ENCODE measurements at regions not wholly inside any gene's neighbourhood (a gene's known extent, or its start where the extent isn't known, plus 50 kb on each side); places are given as distances from the start of the nearest gene placed in this dataset.

- Mint-ChIP-seq H3K4me1 (no peaks in the 10 kb centered on the region), H3K36me3 (ENCODE audit: low read depth) (no peaks in the 10 kb centered on the region)
- ATAC-seq: no peak
These were observed 352.4 kb downstream of the KIF16B start for GRCh38 chr20:16220826-16221225.

GRCh38 chr20:16219182-16219581, 354.1 kb downstream of the KIF16B start:
- no peak for DNase-seq
- no peak for ATAC-seq
- H3K9me3 ChIP-seq (ENCODE audit: control insufficient read depth, low read length, poor library complexity, severe bottlenecking): no peaks in the 10 kb centered on the region
- H3K4me1 Mint-ChIP-seq: no peaks in the 10 kb centered on the region
- peaks cover 6% of the 10 kb centered on the region for H3K27me3 Mint-ChIP-seq
- no peaks in the 10 kb centered on the region for H3K36me3 Mint-ChIP-seq (ENCODE audit: low read depth)
- no peak overlapping the region for H3K27ac Mint-ChIP-seq
- no peak overlapping the region for H3K4me3 Mint-ChIP-seq

More at GRCh38 chr20:16220826-16221225, 352.4 kb downstream of the KIF16B start:
- no peak overlapping the region for H3K4me3 Mint-ChIP-seq
- peaks cover 6% of the 10 kb centered on the region for H3K27me3 Mint-ChIP-seq
- no peak overlapping the region for H3K27ac Mint-ChIP-seq
- H3K9me3 ChIP-seq (ENCODE audit: control insufficient read depth, low read length, poor library complexity, severe bottlenecking): no peaks in the 10 kb centered on the region
- DNase-seq: no peak

- peaks cover 6% of the 10 kb centered on the region for H3K27me3 Mint-ChIP-seq
- H3K27ac Mint-ChIP-seq: no peak overlapping the region
- no peaks in the 10 kb centered on the region for H3K36me3 Mint-ChIP-seq (ENCODE audit: low read depth)
- H3K9me3 ChIP-seq (ENCODE audit: control insufficient read depth, low read length, poor library complexity, severe bottlenecking): no peaks in the 10 kb centered on the region
- DNase-seq: no peak
- H3K4me3 Mint-ChIP-seq: no peak overlapping the region
- no peaks in the 10 kb centered on the region for H3K4me1 Mint-ChIP-seq
- ATAC-seq: no peak
These were observed 356.4 kb downstream of the KIF16B start for GRCh38 chr20:16216914-16217230.

GRCh38 chr20:16216227-16216913, 356.9 kb downstream of the KIF16B start:
- peaks cover 6% of the 10 kb centered on the region for H3K27me3 Mint-ChIP-seq
- DNase-seq (no peak), ATAC-seq (no peak)
- H3K4me1 Mint-ChIP-seq: no peaks in the 10 kb centered on the region
- no peak overlapping the region for H3K27ac Mint-ChIP-seq
- no peaks in the 10 kb centered on the region for H3K9me3 ChIP-seq (ENCODE audit: control insufficient read depth, low read length, poor library complexity, severe bottlenecking)
- no peak overlapping the region for H3K4me3 Mint-ChIP-seq
- no peaks in the 10 kb centered on the region for H3K36me3 Mint-ChIP-seq (ENCODE audit: low read depth)

GRCh38 chr20:16215041-16215440, 358.2 kb downstream of the KIF16B start:
- peaks cover 6% of the 10 kb centered on the region for H3K27me3 Mint-ChIP-seq
- no peaks in the 10 kb centered on the region for H3K4me1 Mint-ChIP-seq
- DNase-seq (no peak), ATAC-seq (no peak)
- no peaks in the 10 kb centered on the region for H3K9me3 ChIP-seq (ENCODE audit: control insufficient read depth, low read length, poor library complexity, severe bottlenecking)
- H3K4me3 Mint-ChIP-seq: no peak overlapping the region
- no peaks in the 10 kb centered on the region for H3K36me3 Mint-ChIP-seq (ENCODE audit: low read depth)
- H3K27ac Mint-ChIP-seq: no peak overlapping the region

- ATAC-seq (no peak), DNase-seq (no peak)
- Mint-ChIP-seq H3K27ac (no peak overlapping the region), H3K4me1 (no peaks in the 10 kb centered on the region), H3K27me3 (no peaks in the 10 kb centered on the region), H3K4me3 (no peak overlapping the region), H3K36me3 (ENCODE audit: low read depth) (no peaks in the 10 kb centered on the region)
- no peaks in the 10 kb centered on the region for H3K9me3 ChIP-seq (ENCODE audit: control insufficient read depth, low read length, poor library complexity, severe bottlenecking)
These were observed 360.5 kb downstream of the KIF16B start for GRCh38 chr20:16212790-16213189.

- Mint-ChIP-seq H3K4me1 (no peaks in the 10 kb centered on the region), H3K27ac (no peak overlapping the region), H3K27me3 (no peaks in the 10 kb centered on the region), H3K4me3 (no peak overlapping the region), H3K36me3 (ENCODE audit: low read depth) (no peaks in the 10 kb centered on the region)
- H3K9me3 ChIP-seq (ENCODE audit: control insufficient read depth, low read length, poor library complexity, severe bottlenecking): no peaks in the 10 kb centered on the region
- ATAC-seq (no peak), DNase-seq (no peak)
These were observed 363.3 kb downstream of the KIF16B start for GRCh38 chr20:16209951-16210361.

- no peaks in the 10 kb centered on the region for H3K36me3 Mint-ChIP-seq (ENCODE audit: low read depth)
- H3K9me3 ChIP-seq (ENCODE audit: control insufficient read depth, low read length, poor library complexity, severe bottlenecking): no peaks in the 10 kb centered on the region
- H3K27ac Mint-ChIP-seq: no peak overlapping the region
- H3K4me3 Mint-ChIP-seq: no peak overlapping the region
- DNase-seq (no peak), ATAC-seq (no peak)
- H3K27me3 Mint-ChIP-seq: no peaks in the 10 kb centered on the region
- H3K4me1 Mint-ChIP-seq: no peaks in the 10 kb centered on the region
These were observed 363.9 kb downstream of the KIF16B start for GRCh38 chr20:16209357-16209756.

GRCh38 chr20:16208443-16208842, 364.8 kb downstream of the KIF16B start:
- H3K4me3 Mint-ChIP-seq: no peak overlapping the region
- no peaks in the 10 kb centered on the region for H3K4me1 Mint-ChIP-seq
- no peaks in the 10 kb centered on the region for H3K27me3 Mint-ChIP-seq
- no peak overlapping the region for H3K27ac Mint-ChIP-seq
- no peaks in the 10 kb centered on the region for H3K36me3 Mint-ChIP-seq (ENCODE audit: low read depth)
- no peak for ATAC-seq
- no peak for DNase-seq
- H3K9me3 ChIP-seq (ENCODE audit: control insufficient read depth, low read length, poor library complexity, severe bottlenecking): no peaks in the 10 kb centered on the region

GRCh38 chr20:16206817-16207216, 366.4 kb downstream of the KIF16B start:
- no peaks in the 10 kb centered on the region for H3K4me1 Mint-ChIP-seq
- no peak overlapping the region for H3K4me3 Mint-ChIP-seq
- no peak for DNase-seq
- no peaks in the 10 kb centered on the region for H3K27me3 Mint-ChIP-seq
- H3K36me3 Mint-ChIP-seq (ENCODE audit: low read depth): no peaks in the 10 kb centered on the region
- ATAC-seq: no peak
- no peak overlapping the region for H3K27ac Mint-ChIP-seq
- H3K9me3 ChIP-seq (ENCODE audit: control insufficient read depth, low read length, poor library complexity, severe bottlenecking): no peaks in the 10 kb centered on the region

GRCh38 chr20:16205507-16205906, 367.7 kb downstream of the KIF16B start:
- H3K9me3 ChIP-seq (ENCODE audit: control insufficient read depth, low read length, poor library complexity, severe bottlenecking): no peaks in the 10 kb centered on the region
- Mint-ChIP-seq H3K4me3 (no peak overlapping the region), H3K27ac (no peak overlapping the region), H3K4me1 (no peaks in the 10 kb centered on the region), H3K36me3 (ENCODE audit: low read depth) (no peaks in the 10 kb centered on the region), H3K27me3 (no peaks in the 10 kb centered on the region)
- ATAC-seq: no peak
- DNase-seq: no peak

GRCh38 chr20:16203096-16203495, 370.2 kb downstream of the KIF16B start:
- no peak overlapping the region for H3K27ac Mint-ChIP-seq
- H3K27me3 Mint-ChIP-seq: no peaks in the 10 kb centered on the region
- no peaks in the 10 kb centered on the region for H3K9me3 ChIP-seq (ENCODE audit: control insufficient read depth, low read length, poor library complexity, severe bottlenecking)
- ATAC-seq: no peak
- H3K4me3 Mint-ChIP-seq: no peak overlapping the region
- no peak for DNase-seq
- no peaks in the 10 kb centered on the region for H3K36me3 Mint-ChIP-seq (ENCODE audit: low read depth)
- no peaks in the 10 kb centered on the region for H3K4me1 Mint-ChIP-seq

GRCh38 chr20:16201191-16201590, 372.1 kb downstream of the KIF16B start:
- H3K9me3 ChIP-seq (ENCODE audit: control insufficient read depth, low read length, poor library complexity, severe bottlenecking): no peaks in the 10 kb centered on the region
- Mint-ChIP-seq H3K4me3 (no peak overlapping the region), H3K36me3 (ENCODE audit: low read depth) (no peaks in the 10 kb centered on the region), H3K4me1 (no peaks in the 10 kb centered on the region), H3K27me3 (no peaks in the 10 kb centered on the region), H3K27ac (no peak overlapping the region)
- ATAC-seq (no peak), DNase-seq (no peak)

- H3K36me3 Mint-ChIP-seq (ENCODE audit: low read depth): no peaks in the 10 kb centered on the region
- ATAC-seq (no peak), DNase-seq (no peak)
- no peak overlapping the region for H3K27ac Mint-ChIP-seq
- H3K4me3 Mint-ChIP-seq: no peak overlapping the region
- no peaks in the 10 kb centered on the region for H3K27me3 Mint-ChIP-seq
- no peaks in the 10 kb centered on the region for H3K9me3 ChIP-seq (ENCODE audit: control insufficient read depth, low read length, poor library complexity, severe bottlenecking)
- no peaks in the 10 kb centered on the region for H3K4me1 Mint-ChIP-seq
These were observed 375.6 kb downstream of the KIF16B start for GRCh38 chr20:16197696-16198095.

Measured in T-helper 17 cell (primary cell).